ENCODE measurements at regions not wholly inside any gene's neighbourhood (a gene's known extent, or its start where the extent isn't known, plus 50 kb on each side); places are given as distances from the start of the nearest gene placed in this dataset.

- Mint-ChIP-seq H3K9me3 (peaks cover 11 to 39% (median 25%) of the 10 kb centered on the region in 7 donors), H3K4me3 (no peak overlapping the region), H3K4me1 (no peaks in the 10 kb centered on the region), H3K27me3 (ENCODE audit: low read depth in 3 of 3) (peaks cover 0 to 2% (median 1%) of the 10 kb centered on the region in 3 donors), H3K27ac (no peak overlapping the region), H3K36me3 (no peaks in the 10 kb centered on the region)
- no peak overlapping the region for H3K9ac ChIP-seq (ENCODE audit: insufficient read depth, low read length, poor library complexity, severe bottlenecking)
- no peaks in the 10 kb centered on the region for H3K27me3 ChIP-seq (ENCODE audit: control insufficient read depth in 2 of 2, insufficient read depth in 2 of 2, low read length in 2 of 2)
- H3K4me1 ChIP-seq (ENCODE audit: control insufficient read depth in 1 of 2, insufficient read depth in 2 of 2, low read length in 2 of 2), result no peaks in the 10 kb centered on the region
- H3K4me3 ChIP-seq (replicated peaks in 1 of 3; ENCODE audit: low read depth in 2 of 3, low read length in 3 of 3), result no peak overlapping the region
- no peak for DNase-seq
- no peak overlapping the region for H3K27ac ChIP-seq (ENCODE audit: low read depth in 1 of 2, low read length in 2 of 2)
- 91% methylated on average over 3 of the region's 4 CpGs for WGBS (ENCODE audit: insufficient coverage)
- H3K9me3 ChIP-seq (replicated peaks in 1 of 2; ENCODE audit: control insufficient read depth in 1 of 2, insufficient read depth in 1 of 2, low read length in 2 of 2), result peaks cover 36 to 46% of the 10 kb centered on the region in 2 donors
- no peak overlapping the region for H2AFZ ChIP-seq (ENCODE audit: insufficient read depth, low read depth, low read length, poor library complexity, severe bottlenecking)
- H3K4me2 ChIP-seq (replicated peaks; ENCODE audit: extremely low read depth, low read length, poor library complexity, severe bottlenecking), result no peak overlapping the region
- no peaks in the 10 kb centered on the region for H3K36me3 ChIP-seq (replicated peaks in 1 of 2; ENCODE audit: control insufficient read depth in 1 of 2, insufficient read depth in 2 of 2, low read length in 2 of 2)
- no peaks in the 10 kb centered on the region for H3K79me2 ChIP-seq (ENCODE audit: insufficient read depth, low read length)
- no peak for TF ChIP-seq CTCF (IDR thresholded peaks at IDR 0.05)
- no peaks in the 10 kb centered on the region for H4K20me1 ChIP-seq (ENCODE audit: insufficient read depth, low read length)
- intact Hi-C loops (cut with micrococcal nuclease), result no loop called here
These were observed 345.8 kb downstream of the RPS29 start for GRCh38 chr14:49240383-49240782.

- H3K4me1 Mint-ChIP-seq, result no peaks in the 10 kb centered on the region
- TF ChIP-seq CTCF (IDR thresholded peaks at IDR 0.05), result no peak
- H3K4me3 Mint-ChIP-seq, result no peak overlapping the region
- Histone ChIP-seq H4K20me1 (ENCODE audit: insufficient read depth, low read length) (no peaks in the 10 kb centered on the region), H3K4me2 (replicated peaks; ENCODE audit: extremely low read depth, low read length, poor library complexity, severe bottlenecking) (no peak overlapping the region), H3K27ac (ENCODE audit: low read depth in 1 of 2, low read length in 2 of 2) (no peak overlapping the region), H3K4me1 (ENCODE audit: control insufficient read depth in 1 of 2, insufficient read depth in 2 of 2, low read length in 2 of 2) (no peaks in the 10 kb centered on the region), H3K4me3 (replicated peaks in 1 of 3; ENCODE audit: low read depth in 2 of 3, low read length in 3 of 3) (no peak overlapping the region), H3K9ac (ENCODE audit: insufficient read depth, low read length, poor library complexity, severe bottlenecking) (no peak overlapping the region), H3K27me3 (ENCODE audit: control insufficient read depth in 2 of 2, insufficient read depth in 2 of 2, low read length in 2 of 2) (no peaks in the 10 kb centered on the region), H3K79me2 (ENCODE audit: insufficient read depth, low read length) (no peaks in the 10 kb centered on the region), H3K9me3 (replicated peaks in 1 of 2; ENCODE audit: control insufficient read depth in 1 of 2, insufficient read depth in 1 of 2, low read length in 2 of 2) (no peaks in the 10 kb centered on the region), H3K36me3 (replicated peaks in 1 of 2; ENCODE audit: control insufficient read depth in 1 of 2, insufficient read depth in 2 of 2, low read length in 2 of 2) (no peaks in the 10 kb centered on the region), H2AFZ (ENCODE audit: insufficient read depth, low read depth, low read length, poor library complexity, severe bottlenecking) (no peak overlapping the region)
- H3K9me3 Mint-ChIP-seq, result peaks cover 0 to 6% (median 2%) of the 10 kb centered on the region in 7 donors
- no peaks in the 10 kb centered on the region for H3K36me3 Mint-ChIP-seq
- H3K27me3 Mint-ChIP-seq (ENCODE audit: low read depth in 3 of 3), result no peaks in the 10 kb centered on the region
- intact Hi-C loops (cut with micrococcal nuclease), result no loop called here
- H3K27ac Mint-ChIP-seq, result no peak overlapping the region
- no peak for DNase-seq
- 83% methylated on average over 1 of the region's 4 CpGs for whole genome bisulfite sequencing (ENCODE audit: insufficient coverage)
These were observed 357.6 kb downstream of the RPS29 start for GRCh38 chr14:49228552-49228951.
